NT2/D1 (cell line): ENCODE measurements at regions not wholly inside any gene's neighbourhood (a gene's known extent, or its start where the extent isn't known, plus 50 kb on each side); places are given as distances from the start of the nearest gene placed in this dataset.

Source experiments
- DNase-seq: peaks from one replicate; pipeline ENCODE4 v3.0.0-alpha.2; 2011; ENCODE audit warnings: low read depth, low spot score
- H3K27me3 ChIP-seq: 2 replicates; pipeline ENCODE4 v1.6.0; 2011; ENCODE audit warnings: mild to moderate bottlenecking; ENCODE audit not compliant: insufficient read length, insufficient read depth
- H3K36me3 ChIP-seq: 2 replicates; pipeline ENCODE4 v1.6.1; 2011; ENCODE audit warnings: mild to moderate bottlenecking, low read length, mixed read lengths; ENCODE audit not compliant: insufficient read depth, insufficient read length
- H3K4me1 ChIP-seq: 2 replicates; pipeline ENCODE4 v1.5.1; 2011; ENCODE audit not compliant: insufficient read depth, insufficient read length
- H3K4me3 ChIP-seq: 2 replicates; pipeline ENCODE4 v1.5.1; 2011; ENCODE audit warnings: low read depth; ENCODE audit not compliant: insufficient read length
- H3K9ac ChIP-seq: 2 replicates; pipeline ENCODE4 v1.6.0; 2011; ENCODE audit warnings: low read depth; ENCODE audit not compliant: insufficient read length
- H3K9me3 ChIP-seq: 2 replicates; pipeline ENCODE4 v1.5.1; 2011; ENCODE audit warnings: mild to moderate bottlenecking, low read length; ENCODE audit not compliant: insufficient read depth
- SUZ12 ChIP-seq: IDR thresholded peaks from 2 replicates; pipeline ENCODE4 v1.6.1; 2011; ENCODE audit not compliant: insufficient read length, insufficient read depth; ENCODE audit errors: extremely low read depth
- YY1 ChIP-seq: IDR thresholded peaks from 2 replicates; pipeline ENCODE4 v1.6.1; 2011; ENCODE audit not compliant: insufficient read length, insufficient read depth
- ZNF274 ChIP-seq: IDR thresholded peaks from 2 replicates; pipeline ENCODE4 v1.6.1; 2011; ENCODE audit warnings: mild to moderate bottlenecking, low read depth, low read length

- DNase-seq = no peak
- Histone ChIP-seq H3K9me3 (no peaks in the 10 kb centered on the region), H3K27me3 (no peaks in the 10 kb centered on the region), H3K9ac (no peak overlapping the region), H3K4me1 (peaks cover 10% of the 10 kb centered on the region), H3K36me3 (no peaks in the 10 kb centered on the region), H3K4me3 (no peak overlapping the region)
- TF ChIP-seq ZNF274 (no peak), SUZ12 (no peak), YY1 (no peak)
These were observed 168.4 kb upstream of the MAP1B start for GRCh38 chr5:71938895-71939294.

GRCh38 chr5:71939452-71940230 is 167.6 kb upstream of the MAP1B start:
- no peak overlapping the region for H3K9ac ChIP-seq

GRCh38 chr5:71943874-71944273 is 163.4 kb upstream of the MAP1B start:
- Histone ChIP-seq H3K9ac (no peak overlapping the region), H3K27me3 (no peaks in the 10 kb centered on the region), H3K4me1 (peaks cover 7% of the 10 kb centered on the region), H3K4me3 (no peak overlapping the region), H3K36me3 (no peaks in the 10 kb centered on the region), H3K9me3 (peaks cover 11% of the 10 kb centered on the region; the same call in 1 of the 2 replicates)
- DNase-seq = no peak
- no peak for TF ChIP-seq SUZ12
- TF ChIP-seq YY1 = no peak
- TF ChIP-seq ZNF274 = no peak

More at GRCh38 chr5:71939452-71940230, 167.6 kb upstream of the MAP1B start:
- TF ChIP-seq SUZ12 (no peak), ZNF274 (no peak), YY1 (no peak)
- no peaks in the 10 kb centered on the region for H3K36me3 ChIP-seq
- no peak for DNase-seq
- H3K4me1 ChIP-seq = peaks cover 10% of the 10 kb centered on the region
- H3K27me3 ChIP-seq = no peaks in the 10 kb centered on the region
- no peak overlapping the region for H3K4me3 ChIP-seq
- H3K9me3 ChIP-seq = no peaks in the 10 kb centered on the region

GRCh38 chr5:71945436-71945835 is 161.8 kb upstream of the MAP1B start:
- no peak for TF ChIP-seq SUZ12
- no peak for TF ChIP-seq ZNF274
- no peak for TF ChIP-seq YY1
- no peaks in the 10 kb centered on the region for H3K27me3 ChIP-seq
- no peaks in the 10 kb centered on the region for H3K4me1 ChIP-seq
- H3K9me3 ChIP-seq = peaks cover 22% of the 10 kb centered on the region; the same call in 1 of the 2 replicates
- DNase-seq = no peak
- H3K36me3 ChIP-seq = no peaks in the 10 kb centered on the region
- no peak overlapping the region for H3K4me3 ChIP-seq
- H3K9ac ChIP-seq = no peak overlapping the region

GRCh38 chr5:71946343-71947030 is 160.8 kb upstream of the MAP1B start:
- Histone ChIP-seq H3K27me3 (no peaks in the 10 kb centered on the region), H3K4me1 (no peaks in the 10 kb centered on the region), H3K9me3 (peaks cover 22% of the 10 kb centered on the region; the same call in 1 of the 2 replicates), H3K4me3 (no peak overlapping the region), H3K36me3 (no peaks in the 10 kb centered on the region), H3K9ac (no peak overlapping the region)
- no peak for DNase-seq
- TF ChIP-seq SUZ12 (no peak), YY1 (no peak), ZNF274 (no peak)

GRCh38 chr5:71948206-71948605 is 159.1 kb upstream of the MAP1B start:
- no peak for DNase-seq
- TF ChIP-seq SUZ12 (no peak), ZNF274 (no peak), YY1 (no peak)
- Histone ChIP-seq H3K27me3 (no peaks in the 10 kb centered on the region), H3K36me3 (no peaks in the 10 kb centered on the region), H3K9ac (no peak overlapping the region), H3K4me1 (no peaks in the 10 kb centered on the region), H3K9me3 (peaks cover 22% of the 10 kb centered on the region; the same call in 1 of the 2 replicates), H3K4me3 (no peak overlapping the region)

- H3K27me3 ChIP-seq = no peaks in the 10 kb centered on the region
- H3K4me3 ChIP-seq = no peak overlapping the region
- no peak overlapping the region for H3K9ac ChIP-seq
- no peak for DNase-seq
- H3K4me1 ChIP-seq = no peaks in the 10 kb centered on the region
- no peak for TF ChIP-seq ZNF274
- TF ChIP-seq SUZ12 = no peak
- peaks cover 22% of the 10 kb centered on the region; the same call in 1 of the 2 replicates for H3K9me3 ChIP-seq
- no peaks in the 10 kb centered on the region for H3K36me3 ChIP-seq
These were observed 157.5 kb upstream of the MAP1B start for GRCh38 chr5:71949772-71950171.
